Activated CD4-positive, alpha-beta T cell treated with anti-CD3 and anti-CD28 coated beads, Interleukin-2, amount 50 U/mL, for 4 hours (primary cell): ENCODE measurements at regions not wholly inside any gene's neighbourhood (a gene's known extent, or its start where the extent isn't known, plus 50 kb on each side); places are given as distances from the start of the nearest gene placed in this dataset.
A peak's percentile ranks its signal among the peaks of the same experiment; 100 is the strongest.
"Not testable (repeated sequence)": the region's sequence is repeated elsewhere in the genome, so short reads cannot be mapped to it uniquely, and the experiment has no call there.

Experiments
- DNase-seq, 2 experiments: peaks; one replicate each; pipeline ENCODE4 v3.0.0-alpha.2; 2020

GRCh38 chr5:116992681-116993080 is 418.1 kb upstream of the SEMA6A start:
- no peak for DNase-seq

DNA sequence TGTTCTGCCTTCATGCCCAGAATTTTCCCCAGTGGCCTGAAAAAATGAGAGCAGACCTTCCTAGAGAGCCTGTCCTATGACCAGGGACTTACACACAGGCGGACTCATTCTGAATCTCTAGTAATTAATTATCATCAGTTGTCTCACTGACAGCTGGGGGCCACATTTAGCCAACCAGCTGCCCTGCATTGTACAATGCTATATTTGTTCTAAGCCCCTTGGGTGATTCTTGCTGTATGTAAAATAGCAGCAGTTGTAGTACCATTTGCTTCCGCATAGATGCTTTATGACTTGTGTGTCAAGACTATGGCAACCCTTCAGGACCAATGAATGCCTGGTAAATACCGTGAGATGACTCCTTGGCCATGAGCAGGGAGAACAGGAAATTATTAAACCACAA is 415.4 kb upstream of the SEMA6A start:
- no peak for DNase-seq

DNA sequence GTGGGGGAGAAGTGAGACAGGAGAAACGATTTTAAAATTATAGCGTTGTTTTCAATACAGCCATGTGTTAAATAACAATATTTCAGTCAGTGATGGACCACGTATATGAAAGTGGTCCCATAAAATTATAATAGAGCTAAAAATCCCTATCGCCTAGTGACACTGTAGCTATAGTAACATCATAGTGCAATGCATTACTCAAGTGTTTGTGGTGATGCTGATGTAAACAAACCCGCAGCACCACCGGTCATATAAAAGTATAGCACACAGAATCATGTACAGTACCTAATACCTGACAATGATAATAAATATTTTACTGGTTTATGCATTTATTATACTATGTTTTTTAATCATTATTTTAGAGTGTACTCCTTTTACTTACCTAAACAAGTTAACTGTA is 407.4 kb upstream of the SEMA6A start:
- DNase-seq, result no peak

GRCh38 chr5:116980581-116980980 is 406.0 kb upstream of the SEMA6A start:
- DNase-seq, result no peak

DNA sequence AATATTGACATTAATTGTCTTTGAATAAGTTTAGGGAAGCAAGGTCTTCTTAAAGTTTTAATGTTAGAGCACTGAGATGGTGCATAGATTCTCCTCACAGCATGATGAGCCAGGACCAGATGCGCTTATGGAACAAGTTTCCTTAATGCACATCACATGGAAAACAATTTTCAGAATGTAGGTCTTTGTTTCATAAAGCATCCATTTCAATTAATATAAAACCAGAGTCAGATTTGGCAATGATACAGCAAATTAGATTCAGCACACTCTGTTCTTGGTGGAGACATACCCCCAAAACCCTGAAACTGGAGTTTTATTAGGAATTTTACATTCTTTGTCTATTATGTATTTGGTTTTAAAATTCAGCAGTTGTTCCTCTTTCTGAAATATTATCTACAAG is 402.1 kb upstream of the SEMA6A start:
- no peak for DNase-seq

DNA sequence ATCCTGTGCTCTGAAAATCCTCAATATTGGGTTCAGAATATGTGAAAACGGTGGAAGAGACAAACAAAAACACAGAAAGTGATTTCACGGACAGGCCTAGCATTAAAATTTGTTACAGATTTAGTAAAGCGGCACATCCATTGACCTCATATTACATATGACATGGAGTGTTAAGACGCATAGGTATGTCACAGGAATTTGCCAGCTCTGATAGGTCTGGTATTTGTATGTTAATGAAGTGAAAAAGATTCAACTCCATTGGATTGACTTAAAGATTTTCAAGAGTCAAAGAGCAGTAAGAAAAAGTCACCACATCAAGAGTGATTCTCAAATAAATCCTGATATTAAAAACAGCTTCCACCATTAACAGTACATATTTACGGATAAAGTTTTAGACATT is 396.5 kb upstream of the SEMA6A start:
- DNase-seq, result no peak

- no peak for DNase-seq
These were observed 395.7 kb upstream of the SEMA6A start for GRCh38 chr5:116970318-116970717.

DNA sequence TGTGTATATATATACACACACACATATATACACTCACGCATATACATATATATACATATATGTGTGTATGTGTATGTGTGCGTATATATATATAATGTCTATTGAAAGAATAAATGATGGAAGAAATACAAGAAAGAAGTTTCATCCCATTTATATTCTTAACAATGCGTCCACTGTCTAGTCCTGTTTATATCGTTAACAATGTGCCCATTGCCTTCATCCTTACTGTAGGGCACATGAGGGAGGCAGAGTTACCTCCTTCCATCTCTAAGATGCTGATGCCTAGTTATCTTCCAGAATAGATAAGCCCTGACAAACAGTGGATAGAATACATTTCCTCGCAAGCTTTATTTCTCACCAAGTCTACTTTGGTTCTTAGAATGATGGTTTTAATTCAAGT is 389.8 kb upstream of the SEMA6A start:
- DNase-seq, result no peak

- DNase-seq, result no peak
These were observed 386.4 kb upstream of the SEMA6A start for GRCh38 chr5:116961021-116961420.

DNA sequence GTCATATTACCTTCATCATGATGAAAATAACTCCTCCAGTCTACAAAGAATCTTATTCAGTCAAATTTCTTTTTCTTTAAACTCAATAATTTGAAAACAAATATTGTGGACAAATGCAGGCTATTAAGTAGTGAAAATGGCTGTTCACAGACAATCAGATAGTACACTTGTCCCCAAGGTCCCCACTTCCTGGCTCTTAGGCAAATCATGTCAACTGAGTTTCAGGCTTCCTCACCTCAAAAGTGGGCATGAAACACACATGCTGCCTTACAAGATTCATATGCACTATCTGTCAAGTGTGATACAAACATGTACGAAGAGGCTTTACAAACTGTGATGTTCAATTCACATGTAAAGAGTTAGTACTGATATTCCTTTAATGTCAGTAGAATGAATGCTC is 385.2 kb upstream of the SEMA6A start:
- DNase-seq, result no peak

GRCh38 chr5:116953251-116953930 is 378.8 kb upstream of the SEMA6A start:
- no peak for DNase-seq

GRCh38 chr5:116951219-116951618 is 376.6 kb upstream of the SEMA6A start:
- DNase-seq, result no peak

DNA sequence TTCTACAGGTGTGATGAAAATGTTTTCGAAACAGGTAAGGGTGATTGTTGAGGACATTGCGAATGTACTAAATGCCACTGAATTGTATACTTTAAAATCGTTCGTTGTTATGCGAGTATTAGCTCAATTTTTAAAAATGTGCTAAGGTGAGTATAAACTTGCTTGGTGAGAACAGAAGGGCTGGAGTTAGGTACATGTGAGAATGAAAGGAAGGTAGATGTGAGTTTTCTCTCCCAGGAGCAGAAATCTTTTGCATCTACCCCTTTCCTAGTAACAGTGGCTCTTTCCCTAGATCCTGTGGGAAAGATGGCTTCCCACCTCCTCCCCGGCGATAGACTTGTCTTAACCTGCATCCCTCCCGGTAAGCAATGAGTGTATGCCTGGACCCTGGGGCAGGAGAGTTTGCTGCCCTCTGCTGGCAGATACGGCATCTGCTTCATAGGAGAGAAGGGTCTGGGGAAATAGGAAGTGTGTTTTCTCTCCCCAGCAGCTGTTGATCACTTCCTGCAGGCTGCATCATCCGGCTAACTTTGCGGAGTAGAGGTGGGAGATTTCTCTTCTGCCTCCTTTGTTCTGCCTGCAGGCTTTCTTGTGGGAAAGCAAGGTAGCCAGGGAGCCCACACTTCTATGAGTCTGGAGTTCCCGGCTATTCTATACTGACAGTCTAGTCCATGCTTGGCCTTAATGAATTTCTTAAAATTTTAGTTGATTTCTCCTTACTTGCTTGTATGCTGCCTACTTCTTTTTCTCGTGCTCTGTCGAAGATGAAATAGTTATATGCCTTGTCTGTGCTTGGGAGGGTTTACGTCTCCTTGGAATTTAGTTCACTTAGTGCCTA is 373.3 kb upstream of the SEMA6A start:
- peak; percentile 36 to 39 for DNase-seq

DNA sequence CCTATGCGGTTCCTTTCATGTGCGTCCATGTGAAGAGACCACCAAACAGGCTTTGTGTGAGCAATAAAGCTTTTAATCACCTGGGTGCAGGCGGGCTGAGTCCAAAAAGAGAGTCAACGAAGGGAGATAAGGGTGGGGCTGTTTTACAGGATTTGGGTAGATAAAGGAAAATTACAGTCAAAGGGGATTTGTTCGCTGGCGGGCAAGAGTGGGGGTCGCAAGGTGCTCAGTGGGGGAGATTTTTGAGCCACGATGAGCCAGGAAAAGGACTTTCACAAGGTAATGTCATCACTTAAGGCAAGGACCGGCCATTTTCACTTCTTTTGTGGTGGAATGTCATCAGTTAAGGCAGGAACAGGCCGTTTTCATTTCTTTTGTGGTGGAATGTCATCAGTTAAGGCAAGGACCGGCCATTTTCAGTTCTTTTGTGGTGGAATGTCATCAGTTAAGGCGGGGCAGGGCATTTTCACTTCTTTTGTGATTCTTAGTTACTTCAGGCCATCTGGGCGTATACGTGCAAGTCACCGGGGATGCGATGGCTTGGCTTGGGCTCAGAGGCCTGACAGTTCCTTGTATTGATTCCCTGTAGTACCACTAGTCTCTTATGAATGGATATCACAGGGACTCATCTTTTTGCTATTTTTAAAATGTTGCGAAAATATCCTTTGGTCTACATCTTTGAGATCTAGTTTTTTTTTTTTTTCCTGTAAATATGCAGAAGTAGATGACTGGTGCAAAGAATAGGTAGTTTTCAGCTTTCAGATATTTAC is 371.2 kb upstream of the SEMA6A start:
- not testable (repeated sequence) for DNase-seq

DNA sequence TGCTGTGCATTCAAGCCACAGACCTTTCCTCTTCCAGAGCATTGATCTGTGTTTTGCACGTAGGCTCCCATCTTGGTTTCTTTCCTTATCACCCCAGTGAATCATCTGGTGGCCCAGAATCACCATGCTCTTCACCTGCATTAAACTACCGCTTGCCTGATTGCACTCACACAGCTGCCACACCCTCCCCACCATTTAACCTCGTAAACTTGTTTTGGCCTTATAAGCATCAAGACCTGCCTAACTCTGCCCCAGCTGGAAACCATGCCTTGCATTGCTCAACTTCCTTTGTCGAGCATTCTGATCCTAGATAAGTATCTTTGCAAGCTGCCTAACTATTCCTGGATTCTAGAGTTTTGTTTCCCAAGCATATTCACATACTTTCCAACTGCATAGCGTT is 369.6 kb upstream of the SEMA6A start:
- DNase-seq, result no peak

DNA sequence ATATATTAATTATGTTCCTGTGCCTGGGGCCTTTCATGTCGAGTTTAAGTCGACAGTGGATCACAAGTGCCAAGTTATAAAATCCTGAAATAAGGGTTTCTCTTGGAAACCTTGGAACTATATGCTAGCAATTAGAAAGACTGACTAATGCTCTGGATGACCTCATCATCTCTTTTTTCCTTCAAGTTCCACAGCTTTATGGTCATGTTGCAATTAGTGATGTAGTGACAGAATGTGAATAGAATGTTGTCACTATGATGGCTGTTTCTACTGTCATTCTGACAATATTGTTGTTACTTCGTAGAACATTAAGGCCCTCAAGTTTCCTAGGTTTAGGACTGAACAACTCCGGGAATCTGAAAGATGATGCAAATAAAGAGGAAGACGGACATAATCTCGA is 368.0 kb upstream of the SEMA6A start:
- DNase-seq, result no peak

DNA sequence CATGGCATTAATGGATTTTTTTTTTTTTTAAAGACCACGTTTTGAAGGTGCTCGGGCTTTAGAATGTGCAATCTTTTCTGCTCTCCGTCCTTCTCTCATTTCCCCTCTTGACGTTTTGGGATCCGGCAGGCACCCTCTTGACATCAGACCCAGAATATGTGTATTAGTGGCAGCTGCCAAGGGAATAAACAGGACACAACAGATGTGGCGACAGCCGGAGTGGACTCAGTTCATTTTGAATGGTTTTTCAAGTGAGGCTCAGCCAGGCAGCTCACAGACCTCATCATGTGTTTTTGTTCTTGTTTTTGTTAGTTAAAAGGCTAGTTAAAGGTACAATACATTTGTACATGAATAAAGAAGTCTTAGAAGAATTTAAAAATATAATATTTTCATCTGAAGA is 365.0 kb upstream of the SEMA6A start:
- no peak for DNase-seq

DNA sequence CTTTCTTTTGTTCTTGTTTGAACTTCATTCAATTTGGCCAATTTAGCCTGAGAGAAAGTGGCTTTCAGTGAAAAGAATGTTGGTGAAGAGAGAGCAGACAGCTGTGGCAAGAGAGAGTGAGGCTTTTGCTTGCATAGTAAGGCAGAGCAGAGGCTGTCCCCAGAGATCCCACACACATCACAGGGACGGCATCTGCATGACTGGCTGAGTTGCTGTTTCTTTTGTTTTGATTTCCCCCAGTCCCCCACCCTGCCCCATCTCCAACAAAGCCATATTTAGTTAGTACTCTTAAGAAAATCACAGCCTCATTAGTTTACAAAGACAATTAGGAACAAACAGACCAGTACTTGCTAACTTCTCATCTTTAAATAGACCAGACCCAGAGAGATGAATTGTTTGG is 363.9 kb upstream of the SEMA6A start:
- no peak for DNase-seq

- DNase-seq, result no peak
These were observed 361.0 kb upstream of the SEMA6A start for GRCh38 chr5:116935561-116936162.

DNA sequence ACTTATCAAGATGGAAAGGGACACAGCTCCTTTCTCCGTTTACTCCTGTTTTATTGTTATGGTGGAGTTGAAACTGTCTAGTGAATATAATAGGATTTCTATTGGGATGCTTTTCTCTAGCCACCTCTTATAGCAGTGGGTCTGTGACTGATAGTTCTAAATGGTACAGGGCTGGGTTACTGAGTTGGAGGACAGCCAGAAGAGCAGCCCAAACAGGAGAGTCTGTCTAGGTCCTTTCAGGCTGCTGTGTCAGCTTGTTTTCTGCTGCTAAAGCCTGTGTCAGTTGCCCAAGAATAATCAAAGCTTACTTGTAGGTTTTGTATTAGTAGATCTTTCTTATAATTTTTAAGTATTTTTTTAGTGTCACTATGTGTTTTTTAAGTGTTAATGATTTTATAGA is 356.0 kb upstream of the SEMA6A start:
- no peak for DNase-seq

DNA sequence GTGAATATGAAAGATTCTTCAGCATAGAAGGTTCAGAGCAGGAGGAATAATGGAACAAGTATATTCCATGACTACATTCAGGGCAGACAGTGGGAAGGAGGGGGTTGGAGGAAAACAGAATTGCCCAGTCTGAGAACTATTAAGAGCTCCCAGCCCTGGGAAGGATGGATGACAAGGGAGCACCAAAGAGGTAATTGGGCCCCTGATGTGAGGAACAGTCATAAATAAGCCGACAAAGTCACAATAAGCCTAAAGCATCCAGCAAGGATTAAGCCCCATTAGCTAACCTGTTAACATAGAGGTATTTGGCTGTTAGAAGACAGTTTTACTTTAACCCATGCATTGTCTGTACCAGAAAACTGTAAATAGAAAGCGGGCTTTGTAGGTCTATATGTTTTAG is 348.7 kb upstream of the SEMA6A start:
- DNase-seq, result no peak

DNA sequence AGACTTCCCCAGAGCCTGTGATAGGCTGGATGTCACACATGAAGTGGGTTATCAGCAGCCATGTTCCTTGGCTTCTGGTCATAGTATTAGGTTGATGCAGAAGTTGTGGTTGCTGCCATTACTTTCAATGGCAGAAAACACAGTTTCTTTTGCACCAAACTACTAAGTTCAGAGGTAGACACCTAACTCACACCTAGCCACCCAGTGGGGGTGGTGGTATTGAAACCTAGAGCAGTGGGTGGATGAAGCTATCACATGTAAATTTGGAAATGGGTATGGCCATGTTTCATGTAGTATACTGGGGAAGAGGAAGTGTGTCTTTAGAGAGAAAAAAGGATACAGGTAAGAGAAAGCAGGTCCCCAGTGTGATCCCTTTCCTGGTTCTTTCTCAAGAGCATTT is 347.9 kb upstream of the SEMA6A start:
- DNase-seq, result no peak

DNA sequence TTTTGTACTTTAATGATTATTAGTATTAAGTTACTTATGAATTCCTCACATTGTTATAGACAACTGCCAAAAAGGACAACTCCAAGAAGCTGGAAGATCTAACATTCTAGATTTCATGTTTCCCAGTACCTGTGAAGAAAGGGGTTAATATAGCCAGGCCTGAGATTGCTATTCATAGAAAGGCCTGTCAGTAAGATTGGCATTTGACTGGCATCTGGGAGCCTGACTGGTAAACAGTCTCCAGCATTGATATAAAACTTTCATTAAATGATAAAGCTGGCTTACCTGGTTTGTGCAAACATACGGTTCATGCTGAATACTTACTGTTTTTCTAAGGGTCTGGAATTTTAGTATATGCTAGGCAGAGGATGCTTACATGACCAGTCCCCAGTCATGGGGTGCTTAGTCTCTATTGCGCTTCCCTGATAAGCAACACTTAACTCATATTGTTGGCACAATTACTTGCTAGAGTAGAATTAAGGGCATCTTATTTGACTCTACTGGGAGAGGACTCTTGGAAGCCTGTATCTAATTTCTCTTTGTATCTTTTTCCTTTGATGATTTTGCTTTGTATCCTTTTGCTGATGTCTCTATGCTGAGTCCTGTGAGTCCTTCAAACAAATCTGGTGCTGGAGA is 340.4 kb upstream of the SEMA6A start:
- DNase-seq, result no peak
